ENCODE measurements at regions not wholly inside any gene's neighbourhood (a gene's known extent, or its start where the extent isn't known, plus 50 kb on each side); places are given as distances from the start of the nearest gene placed in this dataset.

GRCh38 chr15:61653110-61653509 lies 407.1 kb downstream of the VPS13C start:
- Histone ChIP-seq H3K27ac (ENCODE audit: low read length) (no peak overlapping the region), H3K27me3 (ENCODE audit: insufficient read depth, low read length, poor library complexity) (no peaks in the 10 kb centered on the region), H3K4me3 (ENCODE audit: low read depth in 1 of 2, low read length in 2 of 2) (no peak overlapping the region), H3K4me2 (ENCODE audit: insufficient read depth, low read length) (no peak overlapping the region), H3K9me3 (ENCODE audit: insufficient read depth, low read length, severe bottlenecking) (no peaks in the 10 kb centered on the region), H4K20me1 (ENCODE audit: insufficient read depth, low read length) (no peaks in the 10 kb centered on the region), H3K79me2 (ENCODE audit: insufficient read depth, low read length) (no peaks in the 10 kb centered on the region), H3K9ac (ENCODE audit: low read depth, low read length) (no peak overlapping the region), H2AFZ (ENCODE audit: low read depth, low read length) (no peak overlapping the region), H3K36me3 (ENCODE audit: insufficient read depth, low read length) (no peaks in the 10 kb centered on the region), H3K4me1 (ENCODE audit: insufficient read depth, low read length) (no peaks in the 10 kb centered on the region)
- ATAC-seq (ENCODE audit: insufficient read depth, low read depth), result no peak
- DNase-seq, result no peak
- TF ChIP-seq EZH2 (IDR thresholded peaks at IDR 0.05; ENCODE audit: borderline replicate concordance, low read depth, low read length, severe bottlenecking), result no peak
- no peak for TF ChIP-seq CTCF (IDR thresholded peaks at IDR 0.05; ENCODE audit: borderline replicate concordance, extremely low read depth, low read length, poor library complexity, severe bottlenecking)

- ATAC-seq (ENCODE audit: insufficient read depth, low read depth) (no peak), DNase-seq (no peak)
- no peaks in the 10 kb centered on the region for H3K9me3 ChIP-seq (ENCODE audit: insufficient read depth, low read length, severe bottlenecking)
- H3K36me3 ChIP-seq (ENCODE audit: insufficient read depth, low read length), result no peaks in the 10 kb centered on the region
- no peaks in the 10 kb centered on the region for H3K27me3 ChIP-seq (ENCODE audit: insufficient read depth, low read length, poor library complexity)
- no peaks in the 10 kb centered on the region for H4K20me1 ChIP-seq (ENCODE audit: insufficient read depth, low read length)
- H3K4me1 ChIP-seq (ENCODE audit: insufficient read depth, low read length), result no peaks in the 10 kb centered on the region
- no peak overlapping the region for H3K27ac ChIP-seq (ENCODE audit: low read length)
- no peak for TF ChIP-seq CTCF (IDR thresholded peaks at IDR 0.05; ENCODE audit: borderline replicate concordance, extremely low read depth, low read length, poor library complexity, severe bottlenecking)
- TF ChIP-seq EZH2 (IDR thresholded peaks at IDR 0.05; ENCODE audit: borderline replicate concordance, low read depth, low read length, severe bottlenecking), result no peak
- H2AFZ ChIP-seq (ENCODE audit: low read depth, low read length), result no peak overlapping the region
- H3K4me2 ChIP-seq (ENCODE audit: insufficient read depth, low read length), result no peak overlapping the region
- no peak overlapping the region for H3K4me3 ChIP-seq (ENCODE audit: low read depth in 1 of 2, low read length in 2 of 2)
- H3K9ac ChIP-seq (ENCODE audit: low read depth, low read length), result no peak overlapping the region
- H3K79me2 ChIP-seq (ENCODE audit: insufficient read depth, low read length), result no peaks in the 10 kb centered on the region
These were observed 409.0 kb downstream of the VPS13C start for GRCh38 chr15:61651267-61651666.

GRCh38 chr15:61649046-61649445 lies 411.2 kb downstream of the VPS13C start:
- H3K27ac ChIP-seq (ENCODE audit: low read length), result no peak overlapping the region
- DNase-seq (no peak), ATAC-seq (ENCODE audit: insufficient read depth, low read depth) (no peak)
- no peak overlapping the region for H2AFZ ChIP-seq (ENCODE audit: low read depth, low read length)
- no peaks in the 10 kb centered on the region for H3K9me3 ChIP-seq (ENCODE audit: insufficient read depth, low read length, severe bottlenecking)
- no peak overlapping the region for H3K4me3 ChIP-seq (ENCODE audit: low read depth in 1 of 2, low read length in 2 of 2)
- H3K9ac ChIP-seq (ENCODE audit: low read depth, low read length), result no peak overlapping the region
- no peak overlapping the region for H3K4me2 ChIP-seq (ENCODE audit: insufficient read depth, low read length)
- no peak for TF ChIP-seq CTCF (IDR thresholded peaks at IDR 0.05; ENCODE audit: borderline replicate concordance, extremely low read depth, low read length, poor library complexity, severe bottlenecking)
- TF ChIP-seq EZH2 (IDR thresholded peaks at IDR 0.05; ENCODE audit: borderline replicate concordance, low read depth, low read length, severe bottlenecking), result no peak
- H3K79me2 ChIP-seq (ENCODE audit: insufficient read depth, low read length), result no peaks in the 10 kb centered on the region
- H4K20me1 ChIP-seq (ENCODE audit: insufficient read depth, low read length), result no peaks in the 10 kb centered on the region
- H3K4me1 ChIP-seq (ENCODE audit: insufficient read depth, low read length), result no peaks in the 10 kb centered on the region
- H3K36me3 ChIP-seq (ENCODE audit: insufficient read depth, low read length), result no peaks in the 10 kb centered on the region
- H3K27me3 ChIP-seq (ENCODE audit: insufficient read depth, low read length, poor library complexity), result no peaks in the 10 kb centered on the region

GRCh38 chr15:61644550-61644949 lies 415.4 kb upstream of the RORA start:
- Histone ChIP-seq H3K4me2 (ENCODE audit: insufficient read depth, low read length) (no peak overlapping the region), H3K9me3 (ENCODE audit: insufficient read depth, low read length, severe bottlenecking) (no peaks in the 10 kb centered on the region), H4K20me1 (ENCODE audit: insufficient read depth, low read length) (no peaks in the 10 kb centered on the region), H3K27me3 (ENCODE audit: insufficient read depth, low read length, poor library complexity) (no peaks in the 10 kb centered on the region), H3K36me3 (ENCODE audit: insufficient read depth, low read length) (no peaks in the 10 kb centered on the region), H3K4me3 (ENCODE audit: low read depth in 1 of 2, low read length in 2 of 2) (no peak overlapping the region), H3K27ac (ENCODE audit: low read length) (no peak overlapping the region), H2AFZ (ENCODE audit: low read depth, low read length) (no peak overlapping the region), H3K9ac (ENCODE audit: low read depth, low read length) (no peak overlapping the region), H3K4me1 (ENCODE audit: insufficient read depth, low read length) (no peaks in the 10 kb centered on the region), H3K79me2 (ENCODE audit: insufficient read depth, low read length) (no peaks in the 10 kb centered on the region)
- ATAC-seq (ENCODE audit: insufficient read depth, low read depth) (no peak), DNase-seq (no peak)
- TF ChIP-seq EZH2 (IDR thresholded peaks at IDR 0.05; ENCODE audit: borderline replicate concordance, low read depth, low read length, severe bottlenecking), result no peak
- TF ChIP-seq CTCF (IDR thresholded peaks at IDR 0.05; ENCODE audit: borderline replicate concordance, extremely low read depth, low read length, poor library complexity, severe bottlenecking), result no peak
